H1 (cell line): ENCODE measurements at regions not wholly inside any gene's neighbourhood (a gene's known extent, or its start where the extent isn't known, plus 50 kb on each side); places are given as distances from the start of the nearest gene placed in this dataset.

Experiments used
- JUND ChIP-seq: IDR thresholded peaks from 2 replicates; pipeline ENCODE4 v1.6.1; 2011; ENCODE audit warnings: mild to moderate bottlenecking, improper control_type of control experiment, low read length
- POLR2A ChIP-seq, 2 experiments: IDR thresholded peaks; 1 replicate in 1 of 2; 2 replicates in 1 of 2; pipeline ENCODE4 v1.6.1; 2011; ENCODE audit warnings: low read depth in 2 of 2, low read length in 2 of 2, mild to moderate bottlenecking in 2 of 2; ENCODE audit errors: control extremely low read depth in 1 of 2
- POLR2AphosphoS5 ChIP-seq: IDR thresholded peaks from 2 replicates; pipeline ENCODE4 v1.6.1; 2011; ENCODE audit warnings: low read depth, low read length
- POU5F1 ChIP-seq: IDR thresholded peaks from 2 replicates; pipeline ENCODE4 v1.6.1; 2011; ENCODE audit warnings: low read depth, mild to moderate bottlenecking, low read length, moderate library complexity
- RFX5 ChIP-seq: IDR thresholded peaks from 2 replicates; pipeline ENCODE4 v1.6.1; 2011; ENCODE audit warnings: low read depth, low read length, improper control_type of control experiment, borderline replicate concordance
- TBP ChIP-seq: IDR thresholded peaks from 2 replicates; pipeline ENCODE4 v1.6.1; 2011; ENCODE audit warnings: low read depth, low read length, improper control_type of control experiment
- TF ChIP-seq, protein P1 (sequence below): IDR thresholded peaks from 2 replicates; pipeline ENCODE4 v1.6.1; 2012; ENCODE audit warnings: low read length, inconsistent platforms

- TF ChIP-seq, protein P1, sequence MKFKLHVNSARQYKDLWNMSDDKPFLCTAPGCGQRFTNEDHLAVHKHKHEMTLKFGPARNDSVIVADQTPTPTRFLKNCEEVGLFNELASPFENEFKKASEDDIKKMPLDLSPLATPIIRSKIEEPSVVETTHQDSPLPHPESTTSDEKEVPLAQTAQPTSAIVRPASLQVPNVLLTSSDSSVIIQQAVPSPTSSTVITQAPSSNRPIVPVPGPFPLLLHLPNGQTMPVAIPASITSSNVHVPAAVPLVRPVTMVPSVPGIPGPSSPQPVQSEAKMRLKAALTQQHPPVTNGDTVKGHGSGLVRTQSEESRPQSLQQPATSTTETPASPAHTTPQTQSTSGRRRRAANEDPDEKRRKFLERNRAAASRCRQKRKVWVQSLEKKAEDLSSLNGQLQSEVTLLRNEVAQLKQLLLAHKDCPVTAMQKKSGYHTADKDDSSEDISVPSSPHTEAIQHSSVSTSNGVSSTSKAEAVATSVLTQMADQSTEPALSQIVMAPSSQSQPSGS, result no peak
- TF ChIP-seq RFX5, result no peak
- no peak for TF ChIP-seq TBP
- TF ChIP-seq POU5F1, result no peak
- no peak for TF ChIP-seq JUND
- TF ChIP-seq POLR2A (IDR thresholded peaks at IDR 0.05; ENCODE audit: control extremely low read depth in 1 of 2, low read depth in 2 of 2, low read length in 2 of 2), result no peak
- TF ChIP-seq POLR2AphosphoS5, result no peak
These were observed 146.0 kb upstream of the SEM1 start (continued) for GRCh38 chr7:96855691-96856090.
